VCaP (cell line): ENCODE measurements at regions not wholly inside any gene's neighbourhood (a gene's known extent, or its start where the extent isn't known, plus 50 kb on each side); places are given as distances from the start of the nearest gene placed in this dataset.
"Not testable (repeated sequence)": the region's sequence is repeated elsewhere in the genome, so short reads cannot be mapped to it uniquely, and the experiment has no call there.

Source experiments
- H3K27ac ChIP-seq: fragments of 450-650 bp; 2 replicates; pipeline ENCODE4 v1.5.1; 2017
- CTCF ChIP-seq: fragments of 450-650 bp; conservative IDR thresholded peaks from 2 replicates; pipeline ENCODE4 v1.5.1; 2017; ENCODE audit warnings: mild to moderate bottlenecking, moderate library complexity

GRCh38 chr6:26928190-26928589 lies 268.6 kb upstream of the ZNF322 start:
- H3K27ac ChIP-seq = not testable (repeated sequence)

- not testable (repeated sequence) for H3K27ac ChIP-seq
Measured at GRCh38 chr6:26937258-26937657, 277.7 kb upstream of the ZNF322 start.

- not testable (repeated sequence) for H3K27ac ChIP-seq
Measured at GRCh38 chr6:26951211-26951610, 291.7 kb upstream of the ZNF322 start.

GRCh38 chr6:26956078-26956600 lies 291.4 kb upstream of the PRSS16 start:
- peak overlapping the region; percentile 93 for H3K27ac ChIP-seq

GRCh38 chr6:26956601-26957184 lies 290.8 kb upstream of the PRSS16 start:
- peak; percentile 83 for TF ChIP-seq CTCF
- peak overlapping the region; percentile 93 for H3K27ac ChIP-seq

- H3K27ac ChIP-seq = peak overlapping the region; percentile 93
Measured at GRCh38 chr6:26957399-26958127, 289.9 kb upstream of the PRSS16 start.

- not testable (repeated sequence) for H3K27ac ChIP-seq
Measured at GRCh38 chr6:26961236-26961635, 286.3 kb upstream of the PRSS16 start.

GRCh38 chr6:27002447-27002846 lies 245.1 kb upstream of the PRSS16 start:
- no peak for TF ChIP-seq CTCF
- no peak overlapping the region for H3K27ac ChIP-seq

- no peak overlapping the region for H3K27ac ChIP-seq
- TF ChIP-seq CTCF = no peak
Measured at GRCh38 chr6:27007020-27007419, 240.5 kb upstream of the PRSS16 start.

GRCh38 chr6:27008613-27009012 lies 238.9 kb upstream of the PRSS16 start:
- H3K27ac ChIP-seq = not testable (repeated sequence)

- H3K27ac ChIP-seq = not testable (repeated sequence)
Measured at GRCh38 chr6:27014053-27014452, 233.4 kb upstream of the PRSS16 start.

- TF ChIP-seq CTCF = no peak
- peak overlapping the region; percentile 97; the same call in 1 of the 2 replicates for H3K27ac ChIP-seq
Measured at GRCh38 chr6:27016689-27017088, 230.8 kb upstream of the PRSS16 start.

GRCh38 chr6:27018401-27018800 lies 229.1 kb upstream of the PRSS16 start:
- peak overlapping the region; percentile 97 for H3K27ac ChIP-seq
